Iris pigment epithelial cell (primary cell): ENCODE measurements at regions not wholly inside any gene's neighbourhood (a gene's known extent, or its start where the extent isn't known, plus 50 kb on each side); places are given as distances from the start of the nearest gene placed in this dataset.
"Not testable (repeated sequence)": the region's sequence is repeated elsewhere in the genome, so short reads cannot be mapped to it uniquely, and the experiment has no call there.

ENCODE experiments used
- DNase-seq: peaks from one replicate; pipeline ENCODE4 v3.0.0-alpha.2; 2011; ENCODE audit warnings: low read depth

- DNase-seq = no peak
Measured at GRCh38 chr9:107613321-107613720, 123.8 kb upstream of the KLF4 start.

- DNase-seq = no peak
Measured at GRCh38 chr9:107612136-107612535, 122.6 kb upstream of the KLF4 start.

- DNase-seq = no peak
Measured at GRCh38 chr9:107609547-107609946, 120.0 kb upstream of the KLF4 start.

GRCh38 chr9:107606149-107606790 is 116.7 kb upstream of the KLF4 start:
- DNase-seq = no peak

GRCh38 chr9:107605041-107605440 is 115.5 kb upstream of the KLF4 start:
- no peak for DNase-seq

- DNase-seq = no peak
Measured at GRCh38 chr9:107603281-107603680, 113.7 kb upstream of the KLF4 start.

- DNase-seq = no peak
Measured at GRCh38 chr9:107600060-107600573, 110.5 kb upstream of the KLF4 start.

- no peak for DNase-seq
Measured at GRCh38 chr9:107597743-107598217, 108.2 kb upstream of the KLF4 start.

- DNase-seq = no peak
Measured at GRCh38 chr9:107594908-107595530, 105.5 kb upstream of the KLF4 start.

GRCh38 chr9:107593224-107593870 is 103.8 kb upstream of the KLF4 start:
- DNase-seq = no peak

- no peak for DNase-seq
Measured at GRCh38 chr9:107592424-107592823, 102.9 kb upstream of the KLF4 start.

- DNase-seq = no peak
Measured at GRCh38 chr9:107591781-107592180, 102.2 kb upstream of the KLF4 start.

- no peak for DNase-seq
Measured at GRCh38 chr9:107588393-107588792, 98.8 kb upstream of the KLF4 start.

GRCh38 chr9:107587191-107587963 is 97.8 kb upstream of the KLF4 start:
- no peak for DNase-seq

GRCh38 chr9:107586493-107586892 is 96.9 kb upstream of the KLF4 start:
- DNase-seq = no peak

GRCh38 chr9:107585465-107585864 is 95.9 kb upstream of the KLF4 start:
- DNase-seq = no peak

- no peak for DNase-seq
Measured at GRCh38 chr9:107584944-107585343, 95.4 kb upstream of the KLF4 start.

GRCh38 chr9:107584186-107584585 is 94.6 kb upstream of the KLF4 start:
- DNase-seq = peak; percentile 3

GRCh38 chr9:107577140-107577776 is 87.7 kb upstream of the KLF4 start:
- no peak for DNase-seq

- no peak for DNase-seq
Measured at GRCh38 chr9:107571148-107571547, 81.6 kb upstream of the KLF4 start.

- no peak for DNase-seq
Measured at GRCh38 chr9:107569174-107569573, 79.6 kb upstream of the KLF4 start.

- not testable (repeated sequence) for DNase-seq
Measured at GRCh38 chr9:107568406-107568805, 78.8 kb upstream of the KLF4 start.
